B cell (primary cell): ENCODE measurements at regions not wholly inside any gene's neighbourhood (a gene's known extent, or its start where the extent isn't known, plus 50 kb on each side); places are given as distances from the start of the nearest gene placed in this dataset.

Source experiments
- ATAC-seq: fragments of 200-7000 bp; cut with Tn5 transposase; one replicate; pipeline ENCODE4 v1.10.0; 2021; ENCODE audit warnings: low read depth, mild to moderate bottlenecking, moderate number of reproducible peaks, moderate library complexity
- CTCF ChIA-PET: fragments of 350-600 bp; sonication (Branson Sonifier 250); formaldehyde crosslinking; loops from one replicate; lab custom pipeline; 2021; ENCODE audit warnings: antibody characterized with exemption, inconsistent platforms; lab: Charles Lee
- POLR2A ChIA-PET: fragments of 350-600 bp; sonication (Branson Sonifier 250); formaldehyde crosslinking; loops from one replicate; lab custom pipeline; 2021; ENCODE audit warnings: antibody characterized with exemption; lab: Charles Lee
- DNase-seq: peaks from one replicate; pipeline ENCODE4 v3.0.0; 2013
- H2AFZ ChIP-seq: 2 replicates; pipeline ENCODE4 v1.6.1; 2012; ENCODE audit warnings: mild to moderate bottlenecking, low read depth, low read length; ENCODE audit not compliant: insufficient read depth, poor library complexity, severe bottlenecking
- H3K27ac ChIP-seq, 2 donors: 1 replicate in 1 of 2; 2 replicates in 1 of 2; pipeline ENCODE4 v1.5.1; 2012 to 2013; ENCODE audit warnings: low read length in 2 of 2, mild to moderate bottlenecking in 2 of 2, moderate library complexity in 1 of 2
- H3K27me3 ChIP-seq, 4 experiments: fragments of 200-600 bp in 1 of 4; sonication (generic) in 1 of 4; replicated peaks in 1 of 4; 1 replicate in 2 of 4; 2 replicates in 2 of 4; pipeline versions ENCODE4 v1.6.1 to v1.7.0; 2013 to 2016; ENCODE audit warnings: low read length in 3 of 4, mild to moderate bottlenecking in 2 of 4, mixed read lengths in 1 of 4, moderate library complexity in 1 of 4; ENCODE audit not compliant: insufficient read depth in 4 of 4, control insufficient read depth in 3 of 4; ENCODE audit errors: control extremely low read depth in 1 of 4
- H3K36me3 ChIP-seq, 2 experiments: replicated peaks in 1 of 2; 1 replicate in 1 of 2; 2 replicates in 1 of 2; pipeline versions ENCODE4 v1.6.1 to v1.7.1; 2013; ENCODE audit warnings: low read length in 1 of 2; ENCODE audit not compliant: insufficient read depth in 2 of 2, control insufficient read depth in 1 of 2; ENCODE audit errors: control extremely low read depth in 1 of 2, extremely low read depth in 1 of 2
- H3K4me1 ChIP-seq, 2 donors: fragments of 200-600 bp in 1 of 2; sonication (generic) in 1 of 2; 1 replicate in 1 of 2; 2 replicates in 1 of 2; pipeline versions ENCODE4 v1.5.1 to v1.6.1; 2013 to 2017; ENCODE audit warnings: low read length in 2 of 2; ENCODE audit not compliant: control insufficient read depth in 2 of 2, insufficient read depth in 2 of 2
- H3K4me2 ChIP-seq: replicated peaks from 2 replicates; pipeline ENCODE3; 2012; ENCODE audit warnings: mild to moderate bottlenecking, low read depth, low read length; ENCODE audit not compliant: poor library complexity, severe bottlenecking
- H3K4me3 ChIP-seq, 5 experiments: fragments of 200-600 bp in 1 of 5; sonication (generic) in 1 of 5; 1 replicate in 3 of 5; 2 replicates in 2 of 5; pipeline versions ENCODE4 v1.5.1 to v1.7.0; 2011 to 2016; ENCODE audit warnings: low read length in 4 of 5, mild to moderate bottlenecking in 4 of 5, low read depth in 2 of 5, control low read depth in 1 of 5, moderate library complexity in 1 of 5; ENCODE audit not compliant: insufficient read depth in 1 of 5; ENCODE audit errors: control extremely low read depth in 1 of 5, extremely low read depth in 1 of 5
- H3K79me2 ChIP-seq: fragments of 200-600 bp; sonication (generic); one replicate; pipeline ENCODE4 v1.6.0; 2016; ENCODE audit warnings: low read length; ENCODE audit not compliant: control insufficient read depth, insufficient read depth
- H3K9ac ChIP-seq: fragments of 200-600 bp; sonication (generic); 2 replicates; pipeline ENCODE4 v1.6.1; 2017; ENCODE audit warnings: mild to moderate bottlenecking, low read length, moderate library complexity
- H3K9me3 ChIP-seq, 3 donors: one replicate each; pipeline versions ENCODE4 v1.6.1 to v1.7.1; 2013; ENCODE audit warnings: low read length in 2 of 3; ENCODE audit not compliant: control insufficient read depth in 2 of 3, insufficient read depth in 1 of 3; ENCODE audit errors: control extremely low read depth in 1 of 3
- H4K20me1 ChIP-seq: 2 replicates; pipeline ENCODE4 v1.6.0; 2012; ENCODE audit warnings: mild to moderate bottlenecking, low read length; ENCODE audit not compliant: insufficient read depth, control insufficient read depth, poor library complexity, severe bottlenecking
- H3K27ac Mint-ChIP-seq: one replicate; pipeline ENCODE4 v1.8.0; 2021; ENCODE audit warnings: mixed read lengths
- H3K27me3 Mint-ChIP-seq: one replicate; pipeline ENCODE4 v1.8.0; 2021; ENCODE audit warnings: mixed read lengths
- H3K4me1 Mint-ChIP-seq: one replicate; pipeline ENCODE4 v1.8.0; 2021; ENCODE audit warnings: mixed read lengths
- H3K4me3 Mint-ChIP-seq: one replicate; pipeline ENCODE4 v1.8.0; 2021; ENCODE audit warnings: mixed read lengths
- H3K9me3 Mint-ChIP-seq: one replicate; pipeline ENCODE4 v1.8.0; 2022; ENCODE audit warnings: mixed read lengths; ENCODE audit not compliant: insufficient read depth
- CTCF ChIP-seq: fragments of 200-600 bp; IDR thresholded peaks from one replicate; pipeline ENCODE4 v1.8.0; 2022; ENCODE audit warnings: antibody characterized with exemption, mild to moderate bottlenecking
- EZH2 ChIP-seq: IDR thresholded peaks from 2 replicates; pipeline ENCODE4 v1.6.1; 2012; ENCODE audit warnings: borderline replicate concordance, low read depth, mild to moderate bottlenecking, moderate library complexity, low read length; ENCODE audit not compliant: insufficient read depth, poor library complexity, severe bottlenecking
- WGBS: methylation state at CpG from one replicate; pipeline ENCODE4 v1.1.5; 2013; ENCODE audit warnings: missing lambda C conversion rate; ENCODE audit not compliant: insufficient coverage; 5-methylcytosine and 5-hydroxymethylcytosine counted together
- intact Hi-C: fragments of 100-400 bp; cut with micrococcal nuclease; formaldehyde crosslinking; loops from one replicate; pipeline ENCODE4 v1.10.0; 2022

GRCh38 chr2:48081317-48081628 is 175.0 kb upstream of the FBXO11 start:
- DNase-seq, result no peak
- Histone ChIP-seq H4K20me1 (no peaks in the 10 kb centered on the region), H3K27ac (no peak overlapping the region), H3K36me3 (no peaks in the 10 kb centered on the region), H3K4me2 (no peak overlapping the region), H3K4me1 (peaks cover 15 to 17% of the 10 kb centered on the region in 2 donors), H3K27me3 (no peaks in the 10 kb centered on the region), H3K4me3 (no peak overlapping the region), H3K9ac (no peak overlapping the region), H3K9me3 (no peaks in the 10 kb centered on the region), H2AFZ (no peak overlapping the region), H3K79me2 (no peaks in the 10 kb centered on the region)
- 81% methylated on average over 7 of the region's 7 CpGs for WGBS
- POLR2A ChIA-PET, result no interaction called here
- Mint-ChIP-seq H3K4me3 (no peak overlapping the region), H3K27ac (no peak overlapping the region), H3K4me1 (peaks cover 12% of the 10 kb centered on the region), H3K27me3 (no peaks in the 10 kb centered on the region), H3K9me3 (no peaks in the 10 kb centered on the region)
- intact Hi-C loops, result no loop called here
- no peak for ATAC-seq
- no peak for TF ChIP-seq CTCF
- no peak for TF ChIP-seq EZH2
- CTCF ChIA-PET, result interaction anchor here (0.6 to 2.0 kb wide), 3 partner anchors 34 to 377 kb away, joined by 3 to 5 read pairs (median 3); partner anchors contain the start of gene FBXO11

GRCh38 chr2:48085888-48086287 is 179.6 kb upstream of the FBXO11 start:
- no peak overlapping the region for H3K9ac ChIP-seq
- DNase-seq (no peak), ATAC-seq (no peak)
- H3K9me3 ChIP-seq, result peaks cover 0 to 4% (median 1%) of the 10 kb centered on the region in 3 donors
- H3K4me2 ChIP-seq, result no peak overlapping the region
- no peak overlapping the region for H3K27ac ChIP-seq
- CTCF ChIA-PET, result interaction anchor here (1.3 kb wide), 1 partner anchor 19 kb away, joined by 3 read pairs; no protein-coding TSS in a partner anchor
- H3K27me3 ChIP-seq, result peaks cover 0 to 4% (median 0%) of the 10 kb centered on the region in 4 experiments
- Mint-ChIP-seq H3K9me3 (no peaks in the 10 kb centered on the region), H3K4me3 (no peak overlapping the region), H3K27ac (no peak overlapping the region), H3K27me3 (peaks cover 4% of the 10 kb centered on the region), H3K4me1 (peaks cover 1% of the 10 kb centered on the region)
- H2AFZ ChIP-seq, result no peak overlapping the region
- no peaks in the 10 kb centered on the region for H3K79me2 ChIP-seq
- no peaks in the 10 kb centered on the region for H4K20me1 ChIP-seq
- WGBS, result no CpG with 5 or more reads among the region's 1 CpG
- POLR2A ChIA-PET, result no interaction called here
- H3K4me3 ChIP-seq, result no peak overlapping the region
- peaks cover 0 to under 1% of the 10 kb centered on the region in 2 donors for H3K4me1 ChIP-seq
- intact Hi-C loops, result no loop called here
- no peak for TF ChIP-seq EZH2
- TF ChIP-seq CTCF, result no peak
- no peaks in the 10 kb centered on the region for H3K36me3 ChIP-seq
